ENCODE measurements at regions not wholly inside any gene's neighbourhood (a gene's known extent, or its start where the extent isn't known, plus 50 kb on each side); places are given as distances from the start of the nearest gene placed in this dataset.
"Not testable (repeated sequence)": the region's sequence is repeated elsewhere in the genome, so short reads cannot be mapped to it uniquely, and the experiment has no call there.

GRCh38 chr2:20130160-20130560 is 78.7 kb upstream of the LAPTM4A start:
- DNase-seq, result no peak

GRCh38 chr2:20129331-20130159 is 78.1 kb upstream of the LAPTM4A start:
- no peak for DNase-seq

- no peak for DNase-seq
Measured at GRCh38 chr2:20128506-20129330, 77.3 kb upstream of the LAPTM4A start.

- DNase-seq, result no peak
Measured at GRCh38 chr2:20126469-20126868, 75.0 kb upstream of the LAPTM4A start.

- no peak for DNase-seq
Measured at GRCh38 chr2:20126040-20126439, 74.6 kb upstream of the LAPTM4A start.

GRCh38 chr2:20125616-20126015 is 74.2 kb upstream of the LAPTM4A start:
- DNase-seq, result no peak

- DNase-seq, result no peak
Measured at GRCh38 chr2:20125164-20125563, 73.7 kb upstream of the LAPTM4A start.

GRCh38 chr2:20123871-20124594 is 72.6 kb upstream of the LAPTM4A start:
- DNase-seq, result no peak

- no peak for DNase-seq
Measured at GRCh38 chr2:20122864-20123263, 71.4 kb upstream of the LAPTM4A start.

- DNase-seq, result no peak
Measured at GRCh38 chr2:20120569-20121416, 69.4 kb upstream of the LAPTM4A start.

GRCh38 chr2:20118051-20118450 is 66.6 kb upstream of the LAPTM4A start:
- DNase-seq, result no peak

GRCh38 chr2:20115902-20116301 is 64.5 kb upstream of the LAPTM4A start:
- no peak for DNase-seq

GRCh38 chr2:20115374-20115773 is 63.9 kb upstream of the LAPTM4A start:
- DNase-seq, result no peak

GRCh38 chr2:20113986-20114938 is 62.8 kb upstream of the LAPTM4A start:
- no peak for DNase-seq

- DNase-seq, result no peak
Measured at GRCh38 chr2:20113004-20113796, 61.8 kb upstream of the LAPTM4A start.

- DNase-seq, result not testable (repeated sequence)
Measured at GRCh38 chr2:20112361-20112760, 60.9 kb upstream of the LAPTM4A start.

- no peak for DNase-seq
Measured at GRCh38 chr2:20111311-20112131, 60.1 kb upstream of the LAPTM4A start.

- DNase-seq, result no peak
Measured at GRCh38 chr2:20110876-20111275, 59.4 kb upstream of the LAPTM4A start.

- no peak for DNase-seq
Measured at GRCh38 chr2:20110383-20110782, 59.0 kb upstream of the LAPTM4A start.
